HG03196 (cell line): ENCODE measurements at regions not wholly inside any gene's neighbourhood (a gene's known extent, or its start where the extent isn't known, plus 50 kb on each side); places are given as distances from the start of the nearest gene placed in this dataset.

Experiments
- ATAC-seq: cut with Tn5 transposase; IDR thresholded peaks from one replicate; pipeline ENCODE4 v1.9.1; 2021; ENCODE audit not compliant: unreplicated experiment

- no peak for ATAC-seq
Observed at GRCh38 chr3:55343486-55344357, 143.4 kb downstream of the WNT5A start.

GRCh38 chr3:55341502-55342031 lies 145.5 kb downstream of the WNT5A start:
- ATAC-seq: no peak

- ATAC-seq: no peak
Observed at GRCh38 chr3:55339819-55340218, 147.3 kb downstream of the WNT5A start.

GRCh38 chr3:55339390-55339789 lies 147.7 kb downstream of the WNT5A start:
- ATAC-seq: no peak

GRCh38 chr3:55337641-55338180 lies 149.4 kb downstream of the WNT5A start:
- no peak for ATAC-seq

GRCh38 chr3:55333923-55334322 lies 153.2 kb downstream of the WNT5A start:
- ATAC-seq: no peak

GRCh38 chr3:55333046-55333445 lies 154.1 kb downstream of the WNT5A start:
- ATAC-seq: no peak

- no peak for ATAC-seq
Observed at GRCh38 chr3:55332176-55332575, 154.9 kb downstream of the WNT5A start.

- no peak for ATAC-seq
Observed at GRCh38 chr3:55331524-55331923, 155.6 kb downstream of the WNT5A start.

GRCh38 chr3:55330756-55331155 lies 156.3 kb downstream of the WNT5A start:
- no peak for ATAC-seq

- ATAC-seq: no peak
Observed at GRCh38 chr3:55330355-55330754, 156.8 kb downstream of the WNT5A start.

- ATAC-seq: no peak
Observed at GRCh38 chr3:55329849-55330248, 157.3 kb downstream of the WNT5A start.

- no peak for ATAC-seq
Observed at GRCh38 chr3:55327131-55327920, 159.8 kb downstream of the WNT5A start.

GRCh38 chr3:55322638-55323037 lies 164.5 kb downstream of the WNT5A start:
- ATAC-seq: no peak

GRCh38 chr3:55320928-55321327 lies 166.2 kb downstream of the WNT5A start:
- no peak for ATAC-seq

GRCh38 chr3:55315396-55315795 lies 171.7 kb downstream of the WNT5A start:
- ATAC-seq: no peak

- no peak for ATAC-seq
Observed at GRCh38 chr3:55313666-55314065, 173.4 kb downstream of the WNT5A start.

GRCh38 chr3:55309336-55309735 lies 177.8 kb downstream of the WNT5A start:
- ATAC-seq: no peak

- no peak for ATAC-seq
Observed at GRCh38 chr3:55307622-55308021, 179.5 kb downstream of the WNT5A start.

GRCh38 chr3:55305696-55306485 lies 181.2 kb downstream of the WNT5A start:
- no peak for ATAC-seq

GRCh38 chr3:55300701-55301100 lies 186.4 kb downstream of the WNT5A start:
- no peak for ATAC-seq
